Lower lobe of right lung (tissue), 2 donors: ENCODE measurements at regions not wholly inside any gene's neighbourhood (a gene's known extent, or its start where the extent isn't known, plus 50 kb on each side); places are given as distances from the start of the nearest gene placed in this dataset.

Experiments used
- ATAC-seq, 2 donors: fragments of 200-7000 bp; cut with Tn5 transposase; one replicate each; pipeline ENCODE4 v1.9.1; 2020 to 2022; ENCODE audit warnings: mild to moderate bottlenecking in 2 of 2, moderate library complexity in 2 of 2
- DNase-seq: peaks from one replicate; pipeline ENCODE4 v3.0.0-alpha.2; 2020
- H3K27ac ChIP-seq: fragments of 200-600 bp; one replicate; pipeline ENCODE4 v1.8.0; 2022
- H3K27me3 ChIP-seq: fragments of 200-600 bp; one replicate; pipeline ENCODE4 v1.8.0; 2022; ENCODE audit warnings: low read depth
- H3K36me3 ChIP-seq: fragments of 200-600 bp; one replicate; pipeline ENCODE4 v1.8.0; 2022; ENCODE audit warnings: mild to moderate bottlenecking
- H3K4me1 ChIP-seq: fragments of 200-600 bp; one replicate; pipeline ENCODE4 v1.8.0; 2022
- H3K4me3 ChIP-seq: fragments of 200-600 bp; one replicate; pipeline ENCODE4 v1.8.0; 2022; ENCODE audit warnings: mild to moderate bottlenecking
- H3K9me3 ChIP-seq: fragments of 200-600 bp; one replicate; pipeline ENCODE4 v1.8.0; 2022
- CTCF ChIP-seq: fragments of 200-600 bp; IDR thresholded peaks from one replicate; pipeline ENCODE4 v1.8.0; 2022; ENCODE audit warnings: antibody characterized with exemption, mild to moderate bottlenecking
- intact Hi-C: fragments of 100-400 bp; cut with DNase I; formaldehyde crosslinking; loops from one replicate; pipeline ENCODE4 v1.11.0; 2022
- donor health status: DM: no; HTN: yes; CAD: no; lungs with severe emphysema.

- H3K27me3 ChIP-seq = no peaks in the 10 kb centered on the region
- no peak for ATAC-seq
- H3K36me3 ChIP-seq = no peaks in the 10 kb centered on the region
- H3K4me3 ChIP-seq = no peak overlapping the region
- H3K9me3 ChIP-seq = no peaks in the 10 kb centered on the region
- TF ChIP-seq CTCF = no peak
- no peak overlapping the region for H3K27ac ChIP-seq
- no peak for DNase-seq
- intact Hi-C loops = no loop called here
- no peaks in the 10 kb centered on the region for H3K4me1 ChIP-seq
These were observed 134.1 kb downstream of the ADCYAP1R1 start for GRCh38 chr7:31186202-31186601.

- H3K36me3 ChIP-seq = no peaks in the 10 kb centered on the region
- H3K9me3 ChIP-seq = no peaks in the 10 kb centered on the region
- intact Hi-C loops = no loop called here
- no peak overlapping the region for H3K4me3 ChIP-seq
- no peaks in the 10 kb centered on the region for H3K4me1 ChIP-seq
- H3K27me3 ChIP-seq = peaks cover 10% of the 10 kb centered on the region
- DNase-seq (no peak), ATAC-seq (no peak)
- no peak for TF ChIP-seq CTCF
- H3K27ac ChIP-seq = no peak overlapping the region
These were observed 123.6 kb downstream of the ADCYAP1R1 start for GRCh38 chr7:31175672-31176071.

GRCh38 chr7:31171984-31172383 is 119.9 kb downstream of the ADCYAP1R1 start:
- H3K4me1 ChIP-seq = no peaks in the 10 kb centered on the region
- H3K27me3 ChIP-seq = peaks cover 11% of the 10 kb centered on the region
- intact Hi-C loops = no loop called here
- H3K4me3 ChIP-seq = no peak overlapping the region
- no peaks in the 10 kb centered on the region for H3K9me3 ChIP-seq
- DNase-seq (no peak), ATAC-seq (no peak)
- no peak overlapping the region for H3K27ac ChIP-seq
- no peak for TF ChIP-seq CTCF
- H3K36me3 ChIP-seq = no peaks in the 10 kb centered on the region

GRCh38 chr7:31171216-31171785 is 119.2 kb downstream of the ADCYAP1R1 start:
- ATAC-seq (no peak), DNase-seq (no peak)
- H3K9me3 ChIP-seq = no peaks in the 10 kb centered on the region
- H3K4me1 ChIP-seq = no peaks in the 10 kb centered on the region
- TF ChIP-seq CTCF = no peak
- peaks cover 11% of the 10 kb centered on the region for H3K27me3 ChIP-seq
- H3K36me3 ChIP-seq = no peaks in the 10 kb centered on the region
- intact Hi-C loops = no loop called here
- no peak overlapping the region for H3K4me3 ChIP-seq
- no peak overlapping the region for H3K27ac ChIP-seq
